Duodenal mucosa (tissue), 2 donors: ENCODE measurements at regions not wholly inside any gene's neighbourhood (a gene's known extent, or its start where the extent isn't known, plus 50 kb on each side); places are given as distances from the start of the nearest gene placed in this dataset.
"Not testable (repeated sequence)": the region's sequence is repeated elsewhere in the genome, so short reads cannot be mapped to it uniquely, and the experiment has no call there.

ENCODE experiments used
- H3K27ac ChIP-seq: one replicate; pipeline ENCODE4 v1.7.0; 2013; ENCODE audit warnings: low read depth, low read length
- H3K27me3 ChIP-seq, 2 donors: one replicate each; pipeline ENCODE4 v1.7.0; 2013; ENCODE audit warnings: low read length in 2 of 2, control low read depth in 1 of 2; ENCODE audit not compliant: insufficient read depth in 2 of 2, control insufficient read depth in 1 of 2
- H3K36me3 ChIP-seq, 2 donors: one replicate each; pipeline ENCODE4 v1.7.0; 2013; ENCODE audit warnings: low read length in 2 of 2, control low read depth in 1 of 2; ENCODE audit not compliant: insufficient read depth in 2 of 2, control insufficient read depth in 1 of 2
- H3K4me1 ChIP-seq, 2 donors: one replicate each; pipeline ENCODE4 v1.7.0; 2013; ENCODE audit warnings: low read length in 2 of 2, control low read depth in 1 of 2; ENCODE audit not compliant: insufficient read depth in 2 of 2, control insufficient read depth in 1 of 2
- H3K4me3 ChIP-seq, 2 donors: one replicate each; pipeline ENCODE4 v1.7.0; 2013; ENCODE audit warnings: low read length in 2 of 2, low read depth in 1 of 2
- H3K9ac ChIP-seq, 2 donors: one replicate each; pipeline ENCODE4 v1.7.0; 2013; ENCODE audit warnings: low read length in 2 of 2, low read depth in 1 of 2
- H3K9me3 ChIP-seq, 2 donors: one replicate each; pipeline ENCODE4 v1.7.0; 2013; ENCODE audit warnings: low read length in 2 of 2, control low read depth in 1 of 2; ENCODE audit not compliant: control insufficient read depth in 1 of 2

GRCh38 chr11:81986556-81987161 is 747.0 kb downstream of the FAM181B start:
- Histone ChIP-seq H3K36me3 (no peaks in the 10 kb centered on the region), H3K27ac (no peak overlapping the region), H3K9ac (no peak overlapping the region), H3K27me3 (no peaks in the 10 kb centered on the region), H3K4me1 (no peaks in the 10 kb centered on the region), H3K9me3 (peaks cover 0 to 2% of the 10 kb centered on the region in 2 donors), H3K4me3 (no peak overlapping the region)

- H3K9ac ChIP-seq: no peak overlapping the region
- no peaks in the 10 kb centered on the region for H3K4me1 ChIP-seq
- H3K36me3 ChIP-seq: no peaks in the 10 kb centered on the region
Observed at GRCh38 chr11:81979448-81979847, 754.2 kb downstream of the FAM181B start.

GRCh38 chr11:81975261-81975900 is 758.3 kb downstream of the FAM181B start:
- Histone ChIP-seq H3K36me3 (no peaks in the 10 kb centered on the region), H3K9ac (no peak overlapping the region), H3K9me3 (peaks cover 0 to 2% of the 10 kb centered on the region in 2 donors), H3K4me3 (no peak overlapping the region), H3K27me3 (no peaks in the 10 kb centered on the region), H3K4me1 (no peaks in the 10 kb centered on the region), H3K27ac (no peak overlapping the region)

More at GRCh38 chr11:81979448-81979847, 754.2 kb downstream of the FAM181B start:
- no peaks in the 10 kb centered on the region for H3K27me3 ChIP-seq
- no peak overlapping the region for H3K4me3 ChIP-seq
- H3K27ac ChIP-seq: no peak overlapping the region
- H3K9me3 ChIP-seq: peaks cover 0 to 2% of the 10 kb centered on the region in 2 donors

GRCh38 chr11:81970886-81971285 is 762.8 kb downstream of the FAM181B start:
- Histone ChIP-seq H3K9ac (no peak overlapping the region), H3K4me3 (no peak overlapping the region), H3K27ac (no peak overlapping the region), H3K9me3 (no peaks in the 10 kb centered on the region), H3K36me3 (no peaks in the 10 kb centered on the region), H3K4me1 (no peaks in the 10 kb centered on the region), H3K27me3 (no peaks in the 10 kb centered on the region)

GRCh38 chr11:81967242-81967641 is 766.4 kb downstream of the FAM181B start:
- Histone ChIP-seq H3K9ac (no peak overlapping the region), H3K9me3 (no peaks in the 10 kb centered on the region), H3K27ac (no peak overlapping the region), H3K4me1 (no peaks in the 10 kb centered on the region), H3K36me3 (no peaks in the 10 kb centered on the region), H3K27me3 (no peaks in the 10 kb centered on the region), H3K4me3 (no peak overlapping the region)

- H3K9ac ChIP-seq: no peak overlapping the region
- H3K9me3 ChIP-seq: no peaks in the 10 kb centered on the region
- no peaks in the 10 kb centered on the region for H3K4me1 ChIP-seq
- H3K4me3 ChIP-seq: no peak overlapping the region
- H3K36me3 ChIP-seq: no peaks in the 10 kb centered on the region
- H3K27me3 ChIP-seq: no peaks in the 10 kb centered on the region
- H3K27ac ChIP-seq: no peak overlapping the region
Observed at GRCh38 chr11:81966340-81966739, 767.3 kb downstream of the FAM181B start.

- Histone ChIP-seq H3K27ac (no peak overlapping the region), H3K27me3 (no peaks in the 10 kb centered on the region), H3K4me1 (no peaks in the 10 kb centered on the region), H3K9ac (no peak overlapping the region), H3K4me3 (no peak overlapping the region), H3K36me3 (no peaks in the 10 kb centered on the region), H3K9me3 (no peaks in the 10 kb centered on the region)
Observed at GRCh38 chr11:81963018-81963417, 770.6 kb downstream of the FAM181B start.

- H3K9me3 ChIP-seq: no peaks in the 10 kb centered on the region
- H3K36me3 ChIP-seq: no peaks in the 10 kb centered on the region
- H3K9ac ChIP-seq: no peak overlapping the region
- H3K27ac ChIP-seq: no peak overlapping the region
- no peaks in the 10 kb centered on the region for H3K4me1 ChIP-seq
- H3K27me3 ChIP-seq: no peaks in the 10 kb centered on the region
- H3K4me3 ChIP-seq: no peak overlapping the region
Observed at GRCh38 chr11:81960443-81960842, 773.2 kb downstream of the FAM181B start.

GRCh38 chr11:81959341-81959740 is 774.3 kb downstream of the FAM181B start:
- no peaks in the 10 kb centered on the region for H3K4me1 ChIP-seq
- H3K36me3 ChIP-seq: no peaks in the 10 kb centered on the region
- H3K9me3 ChIP-seq: no peaks in the 10 kb centered on the region
- H3K27ac ChIP-seq: no peak overlapping the region
- H3K27me3 ChIP-seq: no peaks in the 10 kb centered on the region
- H3K4me3 ChIP-seq: no peak overlapping the region
- H3K9ac ChIP-seq: no peak overlapping the region

- not testable (repeated sequence) for H3K4me3 ChIP-seq, H3K36me3 ChIP-seq, H3K27ac ChIP-seq, H3K4me1 ChIP-seq, H3K27me3 ChIP-seq, H3K9ac ChIP-seq, H3K9me3 ChIP-seq
Observed at GRCh38 chr11:81954301-81954700, 779.4 kb downstream of the FAM181B start.
